RPMI8226 (cell line): ENCODE measurements at regions not wholly inside any gene's neighbourhood (a gene's known extent, or its start where the extent isn't known, plus 50 kb on each side); places are given as distances from the start of the nearest gene placed in this dataset.
A peak's percentile ranks its signal among the peaks of the same experiment; 100 is the strongest.

ENCODE experiments used
- DNase-seq: peaks from one replicate; pipeline ENCODE4 v3.0.0-alpha.2; 2015

DNA sequence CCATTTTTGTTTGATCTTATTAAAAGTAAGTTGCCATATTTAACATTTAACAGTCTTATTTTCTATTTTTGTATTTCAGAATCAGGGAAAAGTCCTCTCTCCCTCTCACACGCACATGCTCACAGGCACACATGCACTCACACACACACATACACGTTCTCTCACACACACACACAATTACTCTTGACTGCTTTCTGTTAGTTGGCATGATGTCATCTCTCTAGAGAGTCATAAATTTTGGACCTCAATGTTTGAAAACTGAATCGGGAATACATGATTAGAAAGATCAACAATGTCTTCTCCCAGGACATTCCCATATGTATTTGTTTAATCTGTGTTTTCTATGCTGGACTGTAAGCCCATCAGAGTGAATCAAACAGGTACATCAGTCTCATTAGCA lies 165.7 kb upstream of the AHR start:
- no peak for DNase-seq

- DNase-seq: no peak
Observed at GRCh38 chr7:17133977-17134376, 164.5 kb upstream of the AHR start.

DNA sequence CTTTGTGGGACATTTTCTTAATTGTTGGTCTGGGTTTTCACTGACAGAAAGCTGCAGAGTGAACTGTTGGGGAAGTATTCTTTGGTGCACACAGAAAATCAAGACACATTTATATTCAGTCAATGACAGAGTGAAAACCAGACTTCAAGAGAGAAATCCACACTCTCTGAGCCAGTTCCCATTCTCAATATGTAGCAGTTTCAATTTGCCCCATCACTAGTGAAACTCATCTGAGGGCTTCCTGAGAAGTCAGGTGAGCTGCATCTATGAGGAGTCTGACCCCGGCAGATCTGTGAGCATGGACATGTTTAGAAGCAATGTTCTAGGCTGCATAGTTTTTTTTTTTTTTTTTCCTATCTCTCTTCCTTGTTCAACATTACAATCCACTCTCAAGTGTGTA lies 163.7 kb upstream of the AHR start:
- no peak for DNase-seq

GRCh38 chr7:17136126-17136525 lies 162.3 kb upstream of the AHR start:
- no peak for DNase-seq

DNA sequence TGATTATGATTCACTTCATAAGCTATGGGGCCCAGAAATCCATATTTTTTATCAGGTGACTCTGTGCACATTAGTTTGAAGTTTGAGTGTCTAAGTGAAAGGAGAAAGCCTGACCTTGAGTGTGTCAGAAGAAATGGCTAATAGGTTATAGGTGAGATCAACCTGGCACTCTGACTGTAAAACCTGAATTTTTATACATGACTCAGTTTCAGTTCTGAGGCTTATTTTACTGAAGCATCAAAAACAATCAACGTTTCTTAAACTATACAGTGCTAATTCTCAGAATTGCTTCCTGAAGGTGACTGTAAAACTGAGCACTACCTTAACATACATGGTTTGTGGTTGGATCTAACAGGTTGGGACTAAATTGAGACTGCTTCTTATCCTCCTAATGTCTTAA lies 159.4 kb upstream of the AHR start:
- DNase-seq: no peak

DNA sequence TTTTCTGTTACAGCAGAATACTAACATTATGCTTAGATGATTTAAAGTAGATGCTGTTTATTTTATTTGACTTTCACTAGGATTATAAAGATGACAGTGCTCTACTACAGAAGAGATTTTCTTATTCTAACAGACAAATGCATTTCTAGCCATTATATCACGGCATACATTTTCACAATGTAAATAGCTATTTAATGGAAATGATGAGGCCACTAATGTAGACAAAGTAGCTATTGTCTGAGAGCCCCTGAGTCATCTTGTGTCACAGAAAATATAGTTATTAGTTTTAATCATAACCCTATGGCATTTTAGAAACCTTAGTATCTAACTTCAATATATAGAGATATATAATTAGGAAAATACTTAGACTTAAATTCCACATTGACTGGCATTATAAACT lies 158.0 kb upstream of the AHR start:
- DNase-seq: no peak

DNA sequence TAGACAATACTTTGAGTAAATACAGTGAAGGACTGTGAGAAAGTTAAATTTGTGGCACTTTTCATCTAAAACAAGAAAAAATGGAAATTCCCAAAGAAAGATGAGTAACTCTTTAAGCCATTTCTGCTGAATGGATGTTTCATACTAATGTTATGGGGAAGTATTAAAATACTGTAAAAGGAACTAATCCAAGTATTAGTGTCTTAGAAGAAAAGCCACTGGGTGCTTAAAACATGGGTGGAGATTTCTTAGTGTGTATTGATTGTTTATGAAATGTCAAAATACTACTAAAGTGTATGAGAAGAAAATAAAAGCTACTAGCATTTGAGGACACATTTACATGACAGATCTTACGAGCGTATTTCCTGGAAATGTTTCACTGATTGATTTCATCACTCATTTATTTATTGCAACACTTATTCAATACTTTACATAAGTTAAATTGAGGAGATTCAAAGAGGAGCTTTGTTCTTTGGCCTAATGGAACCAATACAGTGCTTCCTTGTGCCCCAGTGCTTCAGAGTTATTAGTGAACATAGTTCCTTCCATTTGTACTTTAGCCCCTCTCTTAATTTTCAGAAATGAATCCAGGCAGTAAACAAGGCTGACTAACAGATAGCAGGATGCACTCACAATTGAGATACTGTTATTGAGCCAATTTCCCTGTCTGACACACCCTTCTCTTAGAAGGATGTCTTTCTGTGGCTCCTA lies 155.5 kb upstream of the AHR start:
- no peak for DNase-seq

- no peak for DNase-seq
Observed at GRCh38 chr7:17144322-17144721, 154.1 kb upstream of the AHR start.

- DNase-seq: no peak
Observed at GRCh38 chr7:17146621-17147020, 151.8 kb upstream of the AHR start.

GRCh38 chr7:17147409-17147808 lies 151.0 kb upstream of the AHR start:
- DNase-seq: no peak

GRCh38 chr7:17150018-17150417 lies 148.4 kb upstream of the AHR start:
- no peak for DNase-seq

- DNase-seq: peak; percentile 17
Observed at GRCh38 chr7:17152721-17153120, 145.7 kb upstream of the AHR start.

- DNase-seq: no peak
Observed at GRCh38 chr7:17153536-17153935, 144.9 kb upstream of the AHR start.

DNA sequence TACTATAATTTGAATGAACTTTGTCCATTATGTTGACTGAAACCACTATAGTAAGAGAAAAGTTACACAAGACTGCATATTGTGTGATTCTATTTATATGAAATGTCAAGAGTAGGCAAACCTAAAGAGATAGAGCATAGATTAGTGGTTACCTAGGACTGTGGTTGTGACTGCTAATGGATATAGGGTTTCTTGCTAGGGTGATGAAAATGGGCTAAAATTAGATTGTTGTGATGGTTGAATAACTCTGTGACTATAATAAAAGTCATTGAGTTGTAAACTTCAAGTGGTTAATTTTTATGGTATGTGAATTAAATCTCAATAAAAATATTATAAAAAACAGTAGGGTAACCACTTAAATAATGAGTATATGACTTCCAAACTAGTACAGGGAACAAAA lies 142.9 kb upstream of the AHR start:
- no peak for DNase-seq

DNA sequence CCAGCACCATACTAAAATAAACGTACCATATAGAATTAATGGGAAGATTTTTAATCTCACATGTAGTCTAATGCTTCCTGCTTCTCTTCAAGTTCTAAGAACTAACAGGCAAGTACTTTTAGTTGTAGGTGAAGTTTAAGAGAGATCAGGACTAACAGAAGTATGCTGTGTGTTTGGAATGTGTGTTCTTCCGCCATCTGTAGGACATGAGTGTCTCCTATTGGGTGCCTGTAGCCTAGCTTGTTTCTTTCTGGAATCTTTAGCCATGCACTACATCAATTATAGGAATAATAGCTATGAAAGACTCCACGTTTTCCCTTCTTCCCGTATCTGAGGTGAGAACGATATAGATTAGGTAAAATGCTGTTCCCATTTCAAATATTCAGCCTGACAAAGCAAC lies 140.2 kb upstream of the AHR start:
- no peak for DNase-seq

GRCh38 chr7:17159500-17160037 lies 138.9 kb upstream of the AHR start:
- DNase-seq: no peak

DNA sequence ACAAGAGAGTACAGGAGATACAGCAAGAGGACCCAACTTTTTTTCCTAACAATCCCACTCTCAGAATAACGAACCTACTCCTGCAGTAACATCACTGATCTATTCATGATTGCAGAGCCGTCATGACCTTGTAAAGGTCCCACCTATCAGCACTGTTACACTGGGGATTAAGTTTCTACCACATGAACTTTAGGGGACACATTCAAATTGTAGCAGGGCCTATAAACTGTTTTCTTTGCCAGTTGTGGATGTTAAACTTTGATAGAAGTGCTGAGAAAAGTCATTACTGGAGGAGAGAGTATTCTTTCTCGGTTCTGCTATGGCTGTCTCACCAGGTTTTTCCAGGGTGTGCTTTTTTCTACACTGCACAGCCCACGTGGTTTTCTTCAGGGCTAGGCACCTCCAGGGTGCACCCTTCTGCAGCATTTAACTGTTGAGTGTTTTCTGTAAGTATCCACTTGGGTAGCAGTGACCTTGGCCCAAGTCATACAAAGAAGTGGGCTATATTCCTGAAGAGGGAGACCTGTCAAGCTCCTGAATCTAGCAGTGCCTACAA lies 131.6 kb upstream of the AHR start:
- DNase-seq: no peak

DNA sequence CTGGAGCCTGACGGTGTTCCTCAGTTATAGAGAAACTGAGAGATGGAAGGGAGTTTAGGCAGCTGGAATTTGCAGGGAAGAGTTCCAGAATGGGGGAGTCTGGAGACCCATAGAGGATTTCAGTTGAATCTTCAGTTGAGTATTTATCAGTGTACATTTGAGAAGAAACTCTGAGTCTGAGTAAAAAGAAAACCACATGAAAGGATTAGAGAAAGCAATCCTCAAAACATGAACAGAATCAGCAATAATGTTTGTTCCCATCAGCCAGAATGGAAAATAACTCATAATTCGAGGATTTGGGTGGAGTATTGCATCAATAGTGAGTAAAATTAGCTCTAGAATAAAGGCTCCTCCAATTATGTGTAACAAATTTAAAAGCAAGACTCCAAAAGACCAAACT lies 130.0 kb upstream of the AHR start:
- no peak for DNase-seq

GRCh38 chr7:17171427-17171826 lies 127.0 kb upstream of the AHR start:
- DNase-seq: no peak

DNA sequence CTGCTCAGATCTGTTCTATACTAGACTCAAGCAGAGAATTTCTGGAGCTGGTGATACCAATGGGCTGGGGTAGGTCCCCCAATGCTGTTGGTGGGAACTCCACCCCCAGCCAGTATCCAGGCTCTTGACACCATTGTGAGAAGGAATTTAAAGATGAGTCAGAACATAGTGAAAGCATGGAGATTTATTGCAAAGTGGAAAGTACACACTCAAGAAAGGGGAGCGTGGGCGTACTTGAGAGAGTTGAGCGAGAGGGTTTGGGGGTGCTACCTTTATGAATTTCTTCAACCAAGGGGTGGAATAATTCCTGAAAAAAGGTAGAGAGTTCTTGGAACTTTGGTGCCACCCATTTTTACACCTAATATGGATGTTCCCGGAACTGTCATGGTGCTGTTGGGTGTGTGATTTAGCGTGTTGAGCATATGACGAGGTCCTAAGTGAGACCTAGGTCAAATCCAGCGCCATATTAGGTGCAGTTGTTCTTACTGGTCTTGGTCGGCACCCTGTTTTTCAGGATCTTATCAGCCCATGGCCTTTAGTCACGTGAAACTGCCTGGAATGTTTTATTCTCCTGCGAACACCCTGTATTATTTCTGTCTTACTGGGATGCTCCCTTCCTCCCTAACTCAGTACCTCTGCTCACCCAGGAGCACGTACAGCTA lies 122.0 kb upstream of the AHR start:
- no peak for DNase-seq

GRCh38 chr7:17178545-17178944 lies 119.9 kb upstream of the AHR start:
- no peak for DNase-seq

GRCh38 chr7:17181482-17181881 lies 117.0 kb upstream of the AHR start:
- no peak for DNase-seq

DNA sequence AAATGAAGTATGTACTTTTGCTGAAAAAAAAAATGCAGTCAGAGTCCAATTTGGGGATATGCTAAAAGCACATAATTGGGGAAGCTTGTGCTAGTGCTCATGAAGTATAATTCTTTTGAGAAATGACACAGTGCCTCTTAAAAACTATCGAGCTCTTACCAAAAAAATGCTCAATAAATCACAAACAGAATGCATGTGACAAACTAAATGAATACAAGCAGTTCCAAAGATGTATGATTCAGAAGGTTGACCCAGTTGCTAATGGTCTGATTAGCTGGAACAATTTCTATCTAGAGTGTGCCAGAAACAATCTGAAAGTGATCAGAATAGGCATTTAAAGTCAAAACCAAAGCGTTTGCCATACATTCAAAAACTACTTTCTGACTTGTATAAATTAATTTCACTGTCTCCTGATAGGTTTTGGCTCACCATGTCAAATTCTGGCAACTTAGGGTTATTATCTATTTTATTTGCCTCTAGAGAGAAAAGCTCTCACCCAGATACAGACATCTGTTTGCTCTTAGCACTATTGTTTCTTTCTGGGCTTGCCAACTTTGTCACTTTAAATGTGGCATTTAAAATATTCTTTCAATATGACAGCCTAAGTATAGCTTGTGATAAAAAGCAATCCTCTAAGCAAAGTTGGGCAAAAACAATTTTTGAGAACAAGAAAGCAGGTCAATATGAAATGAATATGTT lies 114.7 kb upstream of the AHR start:
- no peak for DNase-seq
